ENCODE measurements at regions not wholly inside any gene's neighbourhood (a gene's known extent, or its start where the extent isn't known, plus 50 kb on each side); places are given as distances from the start of the nearest gene placed in this dataset.

DNA sequence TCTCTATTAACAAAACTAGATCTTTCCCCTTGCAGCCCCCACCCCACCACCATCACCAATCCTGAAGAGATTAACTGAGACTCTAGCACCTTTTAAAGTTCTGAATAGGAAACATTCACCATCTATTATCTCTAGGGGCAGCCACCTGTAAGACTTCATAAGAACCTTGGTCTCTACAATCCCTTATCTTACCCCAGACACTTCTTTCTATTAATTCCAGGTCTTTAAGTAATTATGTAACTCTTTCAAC is 180.2 kb upstream of the FBXL17 start:
- TF ChIP-seq POLR2A (IDR thresholded peaks at IDR 0.05; ENCODE audit: low read depth, low read length): no peak
- TF ChIP-seq POLR2AphosphoS5 (IDR thresholded peaks at IDR 0.05; ENCODE audit: low read depth, low read length): no peak

Measured in GM12892 (cell line).